Fibroblast of lung (primary cell): ENCODE measurements at regions not wholly inside any gene's neighbourhood (a gene's known extent, or its start where the extent isn't known, plus 50 kb on each side); places are given as distances from the start of the nearest gene placed in this dataset.

Experiments
- DNase-seq, 2 donors: peaks; one replicate each; pipeline versions ENCODE4 v3.0.0 to v3.0.0-alpha.2; 2010; ENCODE audit warnings: low read depth in 2 of 2
- H2AFZ ChIP-seq: 2 replicates; pipeline ENCODE4 v1.5.1; 2012; ENCODE audit warnings: low read length, control low read depth, inconsistent platforms
- H3K27ac ChIP-seq: 2 replicates; pipeline ENCODE4 v1.5.1; 2011; ENCODE audit warnings: low read length, control low read depth; ENCODE audit not compliant: insufficient read depth
- H3K27me3 ChIP-seq: 2 replicates; pipeline ENCODE4 v1.5.1; 2011; ENCODE audit warnings: mild to moderate bottlenecking, low read length; ENCODE audit not compliant: control insufficient read depth, insufficient read depth
- H3K36me3 ChIP-seq: 2 replicates; pipeline ENCODE4 v1.5.1; 2011; ENCODE audit warnings: low read length; ENCODE audit not compliant: control insufficient read depth, insufficient read depth
- H3K4me1 ChIP-seq: 2 replicates; pipeline ENCODE4 v1.5.1; 2011; ENCODE audit warnings: low read length; ENCODE audit not compliant: control insufficient read depth, insufficient read depth; ENCODE audit errors: extremely low read depth
- H3K4me2 ChIP-seq: 2 replicates; pipeline ENCODE4 v1.5.1; 2011; ENCODE audit warnings: low read length, control low read depth; ENCODE audit not compliant: insufficient read depth; ENCODE audit errors: extremely low read depth
- H3K4me3 ChIP-seq, 4 experiments: fragments of 200-600 bp in 1 of 4; sonication (generic) in 1 of 4; replicated peaks in 1 of 4; 2 replicates each; pipeline ENCODE4 v1.5.1; 2011 to 2016; ENCODE audit warnings: low read length in 4 of 4, low read depth in 3 of 4, mild to moderate bottlenecking in 3 of 4, control low read depth in 2 of 4, inconsistent platforms in 1 of 4, mixed read lengths in 1 of 4; ENCODE audit not compliant: insufficient read depth in 1 of 4; ENCODE audit errors: control extremely low read depth in 1 of 4
- H3K79me2 ChIP-seq: 2 replicates; pipeline ENCODE4 v1.5.1; 2012; ENCODE audit warnings: mild to moderate bottlenecking, low read length, inconsistent platforms; ENCODE audit not compliant: control insufficient read depth, insufficient read depth
- H3K9ac ChIP-seq: 2 replicates; pipeline ENCODE4 v1.5.1; 2011; ENCODE audit warnings: mild to moderate bottlenecking, low read length, control low read depth; ENCODE audit not compliant: insufficient read depth
- H3K9me3 ChIP-seq: 2 replicates; pipeline ENCODE4 v1.5.1; 2012; ENCODE audit warnings: low read depth, low read length; ENCODE audit not compliant: control insufficient read depth, insufficient read depth
- H4K20me1 ChIP-seq: 2 replicates; pipeline ENCODE4 v1.5.1; 2011; ENCODE audit warnings: low read length; ENCODE audit not compliant: control insufficient read depth, insufficient read depth; ENCODE audit errors: extremely low read depth
- EZH2 ChIP-seq: IDR thresholded peaks from 2 replicates; pipeline ENCODE4 v1.5.1; 2012; ENCODE audit warnings: low read length, control low read depth, mild to moderate bottlenecking; ENCODE audit errors: missing control alignments
- TF ChIP-seq, protein P1 (sequence below), 2 donors: IDR thresholded peaks in 1 of 2; conservative IDR thresholded peaks in 1 of 2; 1 replicate in 1 of 2; 2 replicates in 1 of 2; pipeline ENCODE4 v1.5.1; 2011 to 2012; ENCODE audit warnings: low read length in 2 of 2, control low read depth in 1 of 2, inconsistent platforms in 1 of 2, low read depth in 1 of 2, mild to moderate bottlenecking in 1 of 2

- Histone ChIP-seq H3K79me2 (no peaks in the 10 kb centered on the region), H3K27ac (no peak overlapping the region), H3K4me1 (no peaks in the 10 kb centered on the region), H3K36me3 (no peaks in the 10 kb centered on the region), H3K4me2 (no peak overlapping the region), H3K27me3 (no peaks in the 10 kb centered on the region), H3K4me3 (no peak overlapping the region), H2AFZ (no peak overlapping the region), H3K9me3 (no peaks in the 10 kb centered on the region), H4K20me1 (no peaks in the 10 kb centered on the region), H3K9ac (no peak overlapping the region)
- DNase-seq, result no peak
- TF ChIP-seq EZH2, result no peak
- TF ChIP-seq, protein P1, sequence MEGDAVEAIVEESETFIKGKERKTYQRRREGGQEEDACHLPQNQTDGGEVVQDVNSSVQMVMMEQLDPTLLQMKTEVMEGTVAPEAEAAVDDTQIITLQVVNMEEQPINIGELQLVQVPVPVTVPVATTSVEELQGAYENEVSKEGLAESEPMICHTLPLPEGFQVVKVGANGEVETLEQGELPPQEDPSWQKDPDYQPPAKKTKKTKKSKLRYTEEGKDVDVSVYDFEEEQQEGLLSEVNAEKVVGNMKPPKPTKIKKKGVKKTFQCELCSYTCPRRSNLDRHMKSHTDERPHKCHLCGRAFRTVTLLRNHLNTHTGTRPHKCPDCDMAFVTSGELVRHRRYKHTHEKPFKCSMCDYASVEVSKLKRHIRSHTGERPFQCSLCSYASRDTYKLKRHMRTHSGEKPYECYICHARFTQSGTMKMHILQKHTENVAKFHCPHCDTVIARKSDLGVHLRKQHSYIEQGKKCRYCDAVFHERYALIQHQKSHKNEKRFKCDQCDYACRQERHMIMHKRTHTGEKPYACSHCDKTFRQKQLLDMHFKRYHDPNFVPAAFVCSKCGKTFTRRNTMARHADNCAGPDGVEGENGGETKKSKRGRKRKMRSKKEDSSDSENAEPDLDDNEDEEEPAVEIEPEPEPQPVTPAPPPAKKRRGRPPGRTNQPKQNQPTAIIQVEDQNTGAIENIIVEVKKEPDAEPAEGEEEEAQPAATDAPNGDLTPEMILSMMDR (conservative IDR thresholded peaks at IDR 0.05 in 1 of 2, IDR thresholded peaks at IDR 0.05 in 1 of 2; ENCODE audit: low read depth in 1 of 2, low read length in 2 of 2), result no peak
Measured at GRCh38 chr3:168961271-168961670, 702.2 kb downstream of the MECOM start.

DNA sequence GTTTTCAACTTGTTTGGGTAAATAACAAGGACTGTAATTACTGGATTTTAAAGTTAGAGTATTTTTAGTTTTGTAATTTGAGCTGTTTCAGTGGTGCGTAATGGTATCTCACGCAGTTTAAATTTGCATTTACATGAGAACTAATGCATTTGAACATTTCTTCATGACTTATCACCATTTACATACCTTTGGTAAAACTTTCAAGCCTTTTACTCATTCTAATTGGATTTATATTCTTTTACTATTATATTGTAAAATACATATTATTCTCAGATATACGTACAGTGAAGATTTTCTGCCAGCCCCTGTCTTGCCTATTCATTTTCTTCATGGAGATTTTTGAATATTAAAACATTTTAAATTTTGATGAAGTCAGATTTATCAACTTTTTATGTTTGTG, 703.8 kb downstream of the MECOM start:
- TF ChIP-seq EZH2, result no peak
- TF ChIP-seq, protein P1 (conservative IDR thresholded peaks at IDR 0.05 in 1 of 2, IDR thresholded peaks at IDR 0.05 in 1 of 2; ENCODE audit: low read depth in 1 of 2, low read length in 2 of 2), result no peak
- no peak overlapping the region for H3K9ac ChIP-seq
- H4K20me1 ChIP-seq, result no peaks in the 10 kb centered on the region
- H3K9me3 ChIP-seq, result no peaks in the 10 kb centered on the region
- H3K27me3 ChIP-seq, result no peaks in the 10 kb centered on the region
- H3K4me3 ChIP-seq, result no peak overlapping the region
- H3K36me3 ChIP-seq, result no peaks in the 10 kb centered on the region
- no peaks in the 10 kb centered on the region for H3K79me2 ChIP-seq
- no peak overlapping the region for H2AFZ ChIP-seq
- no peak for DNase-seq
- no peaks in the 10 kb centered on the region for H3K4me1 ChIP-seq
- no peak overlapping the region for H3K4me2 ChIP-seq
- no peak overlapping the region for H3K27ac ChIP-seq

DNA sequence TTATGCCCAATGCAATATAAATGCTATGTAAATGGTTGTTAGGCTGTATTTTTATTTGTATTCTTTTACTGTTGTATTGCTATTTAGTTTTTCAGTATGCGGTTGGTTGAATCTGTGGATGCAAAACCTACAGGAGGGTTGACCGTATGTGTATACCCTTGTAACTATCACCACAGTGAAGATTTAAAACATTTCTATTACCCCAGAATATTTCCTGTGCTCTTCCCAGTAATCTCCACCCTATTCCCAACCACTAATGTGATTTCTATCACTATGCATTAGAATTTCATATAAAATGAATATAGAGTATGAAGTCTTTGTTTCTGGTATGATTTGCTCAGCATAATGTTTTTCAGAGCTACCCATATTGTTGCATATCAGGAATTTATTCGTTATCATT, 705.0 kb downstream of the MECOM start:
- no peak overlapping the region for H3K9ac ChIP-seq
- no peaks in the 10 kb centered on the region for H3K36me3 ChIP-seq
- no peak overlapping the region for H3K4me2 ChIP-seq
- H3K27me3 ChIP-seq, result no peaks in the 10 kb centered on the region
- DNase-seq, result no peak
- no peak for TF ChIP-seq EZH2
- TF ChIP-seq, protein P1 (conservative IDR thresholded peaks at IDR 0.05 in 1 of 2, IDR thresholded peaks at IDR 0.05 in 1 of 2; ENCODE audit: low read depth in 1 of 2, low read length in 2 of 2), result no peak
- no peaks in the 10 kb centered on the region for H3K9me3 ChIP-seq
- no peak overlapping the region for H3K27ac ChIP-seq
- no peaks in the 10 kb centered on the region for H4K20me1 ChIP-seq
- H3K79me2 ChIP-seq, result no peaks in the 10 kb centered on the region
- H3K4me1 ChIP-seq, result no peaks in the 10 kb centered on the region
- H2AFZ ChIP-seq, result no peak overlapping the region
- H3K4me3 ChIP-seq, result no peak overlapping the region
